RWPE2 (cell line): ENCODE measurements at regions not wholly inside any gene's neighbourhood (a gene's known extent, or its start where the extent isn't known, plus 50 kb on each side); places are given as distances from the start of the nearest gene placed in this dataset.

ENCODE experiments used
- ATAC-seq: fragments of 200-7000 bp; cut with Tn5 transposase; 3 replicates; pipeline ENCODE4 v1.9.1; 2021; ENCODE audit warnings: low read depth
- DNase-seq: peaks from one replicate; pipeline ENCODE4 v3.0.0-alpha.2; 2020; ENCODE audit warnings: low spot score
- H3K27ac ChIP-seq: fragments of 450-650 bp; 2 replicates; pipeline ENCODE4 v1.5.1; 2017; ENCODE audit warnings: mild to moderate bottlenecking; ENCODE audit not compliant: poor library complexity, severe bottlenecking
- H3K27me3 ChIP-seq: fragments of 250-450 bp; sonication (Bioruptor Pico); 2 replicates; pipeline ENCODE4 v1.5.1; 2021; ENCODE audit warnings: mild to moderate bottlenecking, moderate library complexity; ENCODE audit not compliant: insufficient read depth, poor library complexity, severe bottlenecking
- H3K36me3 ChIP-seq: fragments of 250-450 bp; sonication (Bioruptor Pico); 2 replicates; pipeline ENCODE4 v1.5.1; 2020; ENCODE audit warnings: low read depth, mild to moderate bottlenecking, moderate library complexity
- H3K4me1 ChIP-seq: fragments of 250-450 bp; sonication (Bioruptor Pico); 2 replicates; pipeline ENCODE4 v1.5.1; 2021; ENCODE audit warnings: mild to moderate bottlenecking, moderate library complexity; ENCODE audit not compliant: insufficient read depth, poor library complexity, severe bottlenecking
- H3K4me3 ChIP-seq: fragments of 250-450 bp; sonication (Bioruptor Pico); 2 replicates; pipeline ENCODE4 v1.5.1; 2021; ENCODE audit warnings: mild to moderate bottlenecking, moderate library complexity; ENCODE audit not compliant: severe bottlenecking
- H3K9me3 ChIP-seq: fragments of 250-450 bp; sonication (Bioruptor Pico); 2 replicates; pipeline ENCODE4 v1.5.1; 2021; ENCODE audit warnings: mild to moderate bottlenecking, moderate library complexity; ENCODE audit not compliant: severe bottlenecking
- CTCF ChIP-seq: fragments of 450-650 bp; IDR thresholded peaks from one replicate; pipeline ENCODE4 v1.5.1; 2017; ENCODE audit warnings: mild to moderate bottlenecking, moderate library complexity; ENCODE audit not compliant: poor library complexity, severe bottlenecking

DNA sequence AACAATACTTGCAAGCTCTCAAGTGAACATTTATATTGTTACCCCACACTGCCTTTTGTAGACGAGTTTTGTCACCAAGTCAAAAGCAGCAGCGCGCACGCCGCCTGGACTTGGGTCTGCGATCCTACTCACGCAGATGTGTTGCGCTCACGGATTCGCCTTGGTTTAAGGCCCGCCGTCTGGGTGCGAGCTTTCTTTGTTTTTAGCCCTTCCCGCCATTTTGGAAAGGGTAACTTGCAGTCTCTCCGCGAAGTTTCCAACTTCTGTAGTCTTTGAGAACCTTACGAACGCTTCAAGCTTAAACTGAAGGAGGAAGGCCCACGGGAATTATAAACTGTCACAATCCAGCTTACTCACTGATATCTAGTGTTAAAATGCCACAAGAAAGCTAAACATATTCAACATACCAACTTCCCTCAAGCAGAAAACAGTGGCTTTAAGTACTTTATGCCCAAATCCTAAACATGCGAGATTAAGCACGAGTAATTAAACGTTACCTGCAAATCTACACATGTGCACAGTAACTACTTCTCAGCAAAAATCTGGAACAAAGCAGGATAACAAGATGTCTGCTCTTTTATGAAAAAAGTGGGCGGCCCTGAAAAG, 80.4 kb upstream of the BTN3A2 start:
- Histone ChIP-seq H3K9me3 (no peaks in the 10 kb centered on the region), H3K4me3 (peak overlapping the region; percentile 43), H3K27ac (peak overlapping the region; percentile 79), H3K27me3 (no peaks in the 10 kb centered on the region), H3K4me1 (no peaks in the 10 kb centered on the region), H3K36me3 (no peaks in the 10 kb centered on the region)
- ATAC-seq, result peak; percentile 27
- no peak for DNase-seq
- no peak for TF ChIP-seq CTCF

- peak overlapping the region; percentile 79 for H3K27ac ChIP-seq
- no peak for TF ChIP-seq CTCF
- H3K9me3 ChIP-seq, result no peaks in the 10 kb centered on the region
- H3K4me1 ChIP-seq, result no peaks in the 10 kb centered on the region
- DNase-seq (peak; percentile 98), ATAC-seq (peak; percentile 79)
- H3K27me3 ChIP-seq, result no peaks in the 10 kb centered on the region
- H3K36me3 ChIP-seq, result no peaks in the 10 kb centered on the region
- peak overlapping the region; percentile 43 for H3K4me3 ChIP-seq
These were observed 79.6 kb upstream of the BTN3A2 start for GRCh38 chr6:26285143-26286134.

GRCh38 chr6:26286168-26286877, 78.7 kb upstream of the BTN3A2 start:
- ATAC-seq (peak; percentile 15; the same call in 1 of the 3 replicates), DNase-seq (no peak)
- Histone ChIP-seq H3K36me3 (no peaks in the 10 kb centered on the region), H3K4me1 (no peaks in the 10 kb centered on the region), H3K27me3 (no peaks in the 10 kb centered on the region), H3K9me3 (no peaks in the 10 kb centered on the region), H3K4me3 (peak overlapping the region; percentile 43), H3K27ac (peak overlapping the region; percentile 79)
- TF ChIP-seq CTCF, result no peak

GRCh38 chr6:26288155-26288554, 76.8 kb upstream of the BTN3A2 start:
- ATAC-seq, result no peak

More at GRCh38 chr6:26288155-26288554, 76.8 kb upstream of the BTN3A2 start:
- H3K27ac ChIP-seq, result no peak overlapping the region
- no peak overlapping the region for H3K4me3 ChIP-seq
- H3K9me3 ChIP-seq, result no peaks in the 10 kb centered on the region
- H3K4me1 ChIP-seq, result no peaks in the 10 kb centered on the region
- DNase-seq, result no peak
- TF ChIP-seq CTCF, result no peak
- H3K36me3 ChIP-seq, result no peaks in the 10 kb centered on the region
- H3K27me3 ChIP-seq, result no peaks in the 10 kb centered on the region
